NCI-H748 (cell line): ENCODE measurements at regions not wholly inside any gene's neighbourhood (a gene's known extent, or its start where the extent isn't known, plus 50 kb on each side); places are given as distances from the start of the nearest gene placed in this dataset.

Experiments used
- DNase-seq: peaks from one replicate; lab custom pipeline; 2025; ENCODE audit not compliant: unreplicated experiment; lab: John Stamatoyannopoulos, UW

GRCh38 chr21:23698619-23699018 lies 1908.7 kb downstream of the MRPL39 start:
- DNase-seq: no peak

GRCh38 chr21:23695443-23695842 lies 1911.8 kb downstream of the MRPL39 start:
- no peak for DNase-seq

GRCh38 chr21:23694390-23694789 lies 1912.9 kb downstream of the MRPL39 start:
- peak; percentile 17 for DNase-seq

DNA sequence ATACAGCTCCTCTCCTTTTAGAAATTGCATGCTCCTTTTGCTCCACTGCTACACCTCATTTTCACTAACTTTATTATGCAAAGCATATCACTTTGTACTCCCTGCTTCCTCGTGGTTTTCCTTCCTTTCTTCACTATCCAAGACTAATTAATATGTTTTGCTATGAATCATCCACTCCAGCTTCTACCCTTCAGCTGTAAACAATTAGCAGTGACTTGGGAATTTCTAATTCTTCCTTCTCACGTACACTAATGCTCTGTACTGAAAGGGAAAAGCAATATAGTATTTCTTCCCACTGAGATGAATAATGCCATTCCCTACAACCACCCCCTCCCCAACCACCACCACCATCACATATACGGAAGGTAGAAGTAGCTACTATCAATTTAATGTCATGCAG lies 1917.0 kb downstream of the MRPL39 start:
- no peak for DNase-seq

DNA sequence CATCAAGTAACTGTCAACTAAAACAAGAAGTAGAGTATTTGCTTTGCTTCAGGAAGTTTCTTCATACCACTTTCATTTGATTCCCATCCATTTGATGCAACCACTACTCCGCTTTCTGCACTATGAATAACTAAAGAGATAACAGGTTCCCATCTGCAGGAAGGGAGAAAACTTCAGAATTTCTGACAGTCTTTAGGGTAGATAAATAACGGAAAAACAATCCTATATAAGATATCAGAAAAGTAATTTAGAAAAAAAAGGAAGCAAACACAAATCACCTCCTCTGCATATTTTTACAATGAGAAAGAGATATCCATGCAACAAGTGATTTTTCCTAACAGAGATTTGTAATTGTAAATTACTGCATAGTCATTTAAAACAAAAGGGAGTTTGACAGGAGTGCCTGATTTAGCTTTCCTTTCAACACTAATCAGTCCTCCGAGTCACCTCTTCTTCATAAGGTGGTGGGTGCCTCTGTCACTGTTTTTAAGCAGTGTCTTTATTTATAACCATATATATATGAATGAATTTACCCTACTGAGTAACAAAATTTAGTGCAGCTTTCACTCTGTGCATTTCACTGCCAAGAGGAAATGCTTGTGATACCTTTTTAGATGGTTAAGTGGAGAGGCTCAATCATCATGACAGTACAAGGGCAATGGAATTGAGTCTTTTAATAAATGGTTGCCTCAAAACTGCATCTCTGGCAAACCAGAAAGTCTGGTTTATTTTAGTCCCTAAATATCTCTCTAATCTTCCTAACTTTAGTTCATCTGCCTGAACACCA lies 1920.4 kb downstream of the MRPL39 start:
- no peak for DNase-seq

GRCh38 chr21:23684431-23684830 lies 1922.8 kb downstream of the MRPL39 start:
- DNase-seq: no peak

DNA sequence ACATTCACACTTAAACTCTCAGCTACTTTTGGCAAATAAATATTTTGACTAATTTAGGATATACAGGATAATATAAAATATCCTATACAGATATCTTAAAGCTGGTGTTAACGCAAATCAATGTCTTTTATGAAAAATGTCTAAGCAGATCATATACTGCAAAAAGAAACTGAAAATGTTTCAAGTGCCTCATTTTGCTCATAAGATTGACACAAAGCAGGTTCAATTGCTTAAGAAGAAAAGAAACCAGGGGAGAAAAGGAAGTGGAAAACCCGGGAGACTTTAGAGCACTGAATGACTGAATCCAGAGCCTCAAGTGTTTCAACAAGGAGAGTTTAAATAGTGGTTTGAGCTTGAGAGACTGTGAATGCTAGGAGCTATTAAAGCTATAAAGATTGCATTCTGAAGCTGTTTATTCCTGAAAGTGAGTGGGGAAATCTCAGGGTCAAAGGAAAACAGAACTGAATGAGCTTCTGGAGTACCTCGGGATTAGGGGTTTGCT lies 1943.0 kb downstream of the MRPL39 start:
- DNase-seq: no peak

GRCh38 chr21:23660560-23660959 lies 1946.7 kb downstream of the MRPL39 start:
- no peak for DNase-seq

DNA sequence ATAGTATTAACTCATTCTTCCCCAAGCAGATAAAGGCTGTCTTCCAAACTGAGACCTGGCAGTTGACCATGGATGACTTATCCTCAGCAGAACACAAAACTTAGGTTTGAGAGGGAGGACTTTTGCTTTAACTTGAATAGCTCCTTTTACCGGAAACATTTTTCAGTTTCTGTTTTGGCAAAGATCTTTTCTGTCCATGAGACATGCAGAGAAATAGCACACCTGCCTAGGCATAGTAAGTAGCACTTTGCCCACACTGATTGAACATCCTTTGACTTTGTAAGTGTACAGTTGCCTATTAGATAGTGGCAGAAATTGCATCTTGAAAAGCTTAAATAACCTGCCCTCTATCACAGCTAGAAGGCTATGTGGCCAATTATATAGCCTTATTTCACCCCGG lies 1962.5 kb downstream of the MRPL39 start:
- no peak for DNase-seq

DNA sequence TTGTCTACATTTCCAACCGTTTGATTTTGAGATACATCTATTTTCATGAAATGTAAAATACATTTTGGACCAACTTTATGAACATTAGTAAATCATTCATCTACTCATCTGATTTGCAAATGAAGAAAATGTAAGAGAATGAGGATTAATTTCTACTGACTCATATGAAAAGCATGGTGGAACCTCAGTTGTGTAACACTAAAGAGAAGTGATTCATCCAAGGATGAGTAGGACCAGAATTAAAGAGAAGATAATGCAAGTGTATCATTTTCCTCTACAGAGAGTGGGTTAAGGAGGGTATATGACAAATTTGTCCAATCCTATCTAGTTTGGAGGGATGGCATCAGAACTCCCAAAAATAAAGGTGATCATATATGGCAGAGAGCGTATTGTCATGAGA lies 1967.6 kb downstream of the MRPL39 start:
- no peak for DNase-seq

DNA sequence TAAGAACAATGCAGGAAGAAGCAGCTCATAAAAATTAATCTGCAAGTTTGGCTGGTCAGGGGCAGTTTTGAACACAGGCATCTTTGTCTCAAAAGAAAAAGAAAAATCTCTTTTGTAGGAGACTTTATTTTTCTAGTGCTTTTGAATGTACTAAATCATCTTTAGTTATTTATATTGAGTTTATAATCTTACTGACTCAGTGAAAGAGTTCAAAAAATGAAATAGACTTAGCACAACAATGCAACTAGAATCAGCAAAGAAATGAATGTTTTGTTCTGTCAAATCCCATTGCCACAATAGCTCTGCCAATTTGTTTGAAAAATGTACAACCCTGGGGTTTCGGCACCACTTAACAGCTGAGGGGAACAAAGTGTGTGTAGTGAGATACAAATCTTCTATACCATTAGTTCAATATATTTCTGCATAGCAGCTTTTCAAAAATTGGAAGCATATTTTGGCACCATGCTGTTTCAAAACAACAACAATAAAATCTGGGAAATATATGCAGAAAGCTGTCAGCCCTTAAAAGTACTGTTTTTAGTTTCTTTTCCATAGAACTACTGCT lies 1969.1 kb downstream of the MRPL39 start:
- DNase-seq: no peak

DNA sequence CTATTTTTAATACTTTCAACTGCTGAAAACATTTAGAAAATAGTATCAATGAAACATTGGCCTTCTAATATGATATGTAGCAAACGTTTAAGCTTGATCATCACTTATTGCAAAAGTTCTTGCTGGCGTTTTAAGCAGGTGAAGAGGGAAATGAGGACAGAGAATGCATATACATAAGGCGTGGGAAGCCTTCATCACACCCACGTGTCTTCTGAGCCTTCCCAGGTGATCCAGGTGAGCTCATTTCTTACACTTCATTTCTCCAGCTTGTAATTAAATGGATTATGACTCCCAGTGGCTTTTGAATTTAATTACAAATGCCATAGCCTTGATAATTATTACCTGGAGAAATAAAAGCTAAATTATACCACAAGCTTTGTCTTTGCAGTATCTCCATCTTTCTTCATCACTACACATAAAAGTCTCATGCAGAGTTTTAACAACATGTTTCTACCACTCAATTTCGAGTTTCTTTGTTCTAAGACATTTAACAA lies 1973.8 kb downstream of the MRPL39 start:
- no peak for DNase-seq

DNA sequence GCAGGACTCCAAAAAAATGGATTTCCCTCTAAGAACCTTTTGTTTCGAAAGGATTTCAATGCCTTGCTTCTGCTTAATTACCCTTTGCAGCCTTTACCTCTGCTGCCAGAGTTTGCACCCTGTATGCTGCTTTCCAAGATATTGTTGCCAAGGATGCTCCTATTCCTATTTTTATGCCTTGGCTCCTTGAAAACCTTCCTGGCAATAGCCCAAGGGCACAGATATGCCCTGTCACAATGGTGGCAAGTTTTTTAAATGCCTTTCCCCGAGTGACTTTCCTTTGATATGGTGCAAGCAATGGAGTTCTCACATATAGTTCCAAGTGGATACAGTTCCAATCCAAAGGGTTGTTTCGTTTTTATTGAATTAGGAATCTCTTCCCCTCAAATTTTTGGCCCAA lies 1983.0 kb downstream of the MRPL39 start:
- DNase-seq: no peak

DNA sequence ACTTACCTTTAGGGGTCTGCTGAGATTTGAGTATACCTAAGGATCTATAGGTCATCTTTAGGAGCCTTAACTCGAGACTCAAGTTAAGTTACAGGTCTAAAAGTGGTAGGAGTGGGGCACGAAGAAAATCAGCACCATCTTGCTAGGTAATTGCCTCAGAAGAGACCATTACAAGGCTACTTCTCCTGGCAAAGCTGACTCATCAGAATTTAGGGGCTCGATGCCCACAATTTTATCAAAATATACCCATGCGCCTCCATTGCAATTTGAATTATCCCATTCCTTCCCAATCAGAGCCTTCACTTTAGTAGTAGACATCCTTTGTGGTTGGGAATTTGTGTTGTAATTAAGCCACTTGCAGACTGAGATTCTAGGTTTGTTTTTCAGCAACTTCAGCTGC lies 1994.3 kb downstream of the MRPL39 start:
- no peak for DNase-seq

DNA sequence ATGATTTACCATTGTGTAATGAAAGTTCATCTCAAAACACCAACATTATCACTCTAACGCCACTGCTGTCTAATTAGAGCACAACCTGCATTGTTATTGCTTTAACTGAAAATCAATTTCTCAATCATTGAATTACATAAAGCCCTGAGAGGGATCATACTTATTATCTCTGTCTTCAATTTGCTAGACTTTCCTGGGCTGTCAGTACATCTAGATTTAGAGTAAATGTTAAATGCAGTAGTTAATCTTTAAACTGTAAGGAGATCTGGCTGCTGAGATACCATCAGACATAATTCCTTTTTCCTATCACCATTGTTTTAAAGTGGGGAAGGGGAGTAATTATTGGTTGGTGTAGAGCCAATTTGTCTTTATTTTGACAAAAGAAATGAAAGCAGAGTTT lies 1995.1 kb downstream of the MRPL39 start:
- DNase-seq: no peak

- no peak for DNase-seq
These were observed 1999.4 kb downstream of the MRPL39 start for GRCh38 chr21:23607782-23608431.

DNA sequence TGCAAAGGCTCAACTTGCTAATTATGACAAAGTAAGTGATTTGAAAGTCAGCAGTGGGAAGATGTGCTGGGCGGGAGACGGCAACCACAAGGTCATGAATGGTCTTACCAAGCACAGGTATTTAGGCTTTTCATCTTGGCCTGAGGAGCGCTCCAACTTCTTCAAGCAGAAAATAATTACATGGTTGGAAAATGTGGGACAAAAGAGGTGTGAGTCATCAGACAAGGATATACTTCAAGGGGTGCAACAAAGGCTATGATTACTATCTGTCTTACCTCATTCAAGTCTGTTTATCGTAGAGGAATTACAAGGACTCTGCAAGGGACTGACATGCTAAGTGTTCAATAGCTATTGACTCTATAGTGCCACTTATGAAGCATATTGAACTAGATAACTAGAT lies 2005.7 kb downstream of the MRPL39 start:
- peak; percentile 14 for DNase-seq

DNA sequence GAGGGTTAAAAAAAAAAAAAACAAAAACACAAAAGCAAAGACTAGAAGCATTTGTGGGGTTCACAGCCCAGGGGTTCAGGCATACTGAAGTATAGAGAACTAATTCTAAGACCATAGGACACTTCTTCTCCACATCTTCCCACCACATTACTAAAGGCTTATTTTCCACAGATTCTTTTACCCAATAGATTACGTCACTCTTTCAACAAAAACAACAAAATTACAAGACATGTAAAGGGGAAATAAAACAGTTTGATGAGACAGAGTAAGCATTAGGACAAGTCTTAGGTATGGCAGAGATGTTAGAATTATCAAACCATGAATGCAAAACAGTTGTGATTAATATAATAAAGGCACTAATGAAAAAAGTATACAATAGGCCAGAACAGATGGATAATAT lies 2013.7 kb downstream of the MRPL39 start:
- no peak for DNase-seq

- DNase-seq: no peak
These were observed 2021.9 kb downstream of the MRPL39 start for GRCh38 chr21:23585419-23585818.

- DNase-seq: no peak
These were observed 2027.7 kb downstream of the MRPL39 start for GRCh38 chr21:23579573-23579972.

DNA sequence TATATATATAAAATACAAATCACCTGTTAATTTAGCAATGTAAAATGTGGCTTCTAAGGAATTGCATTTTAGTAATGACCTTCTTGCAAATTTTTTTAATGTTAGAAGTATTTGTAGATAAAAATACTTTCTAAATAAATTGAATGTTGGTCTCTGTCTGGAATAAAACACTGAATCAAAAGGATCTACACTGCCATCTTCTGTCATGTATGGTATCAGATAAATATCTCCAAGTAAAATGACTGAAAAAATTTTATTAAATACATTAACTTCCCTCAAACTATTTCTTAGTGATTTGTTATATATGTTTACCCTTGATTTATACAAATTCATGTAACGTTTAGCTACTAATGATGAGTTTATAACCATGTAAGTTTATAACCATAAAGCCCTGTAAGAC lies 2029.3 kb downstream of the MRPL39 start:
- DNase-seq: peak; percentile 15

DNA sequence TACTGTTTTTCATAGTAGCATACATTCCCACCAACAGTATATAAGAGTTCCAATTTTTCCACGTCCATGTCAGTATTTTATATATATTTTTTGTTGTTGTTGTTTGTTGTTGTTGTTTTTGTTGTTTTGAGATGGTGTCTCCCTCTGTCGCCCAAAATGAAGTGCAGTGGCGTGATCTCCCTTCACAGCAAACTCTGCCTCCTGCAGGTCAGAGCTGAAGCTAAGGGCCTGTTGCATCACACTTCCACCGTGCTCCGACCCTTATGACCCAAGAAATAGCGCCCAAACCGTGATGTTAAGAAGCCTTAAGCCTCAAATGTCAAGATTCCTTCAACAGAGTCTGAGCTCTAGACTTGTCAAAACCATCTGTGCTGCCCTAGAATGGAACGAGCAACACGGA lies 2032.3 kb downstream of the MRPL39 start:
- no peak for DNase-seq
